GM18858 (cell line): ENCODE measurements at regions not wholly inside any gene's neighbourhood (a gene's known extent, or its start where the extent isn't known, plus 50 kb on each side); places are given as distances from the start of the nearest gene placed in this dataset.

Experiments
- ATAC-seq: cut with Tn5 transposase; IDR thresholded peaks from one replicate; pipeline ENCODE4 v1.9.1; 2021; ENCODE audit not compliant: unreplicated experiment

GRCh38 chr3:194738254-194739093 lies 52.8 kb downstream of the FAM43A start:
- no peak for ATAC-seq

- ATAC-seq: no peak
Measured at GRCh38 chr3:194739498-194740284, 54.0 kb downstream of the FAM43A start.

GRCh38 chr3:194740859-194741491 lies 55.3 kb downstream of the FAM43A start:
- ATAC-seq: no peak

GRCh38 chr3:194741916-194742315 lies 56.2 kb downstream of the FAM43A start:
- ATAC-seq: no peak

- ATAC-seq: no peak
Measured at GRCh38 chr3:194744826-194745225, 59.1 kb downstream of the FAM43A start.

- no peak for ATAC-seq
Measured at GRCh38 chr3:194745422-194746184, 59.9 kb downstream of the FAM43A start.

- ATAC-seq: no peak
Measured at GRCh38 chr3:194748225-194748624, 62.5 kb downstream of the FAM43A start.

GRCh38 chr3:194749631-194750490 lies 64.2 kb downstream of the FAM43A start:
- no peak for ATAC-seq

GRCh38 chr3:194750491-194750828 lies 64.8 kb downstream of the FAM43A start:
- ATAC-seq: no peak

GRCh38 chr3:194755671-194756459 lies 70.2 kb downstream of the FAM43A start:
- no peak for ATAC-seq

GRCh38 chr3:194756460-194756779 lies 70.7 kb downstream of the FAM43A start:
- no peak for ATAC-seq

- ATAC-seq: no peak
Measured at GRCh38 chr3:194756791-194757325, 71.2 kb downstream of the FAM43A start.

GRCh38 chr3:194757647-194758061 lies 72.0 kb downstream of the FAM43A start:
- ATAC-seq: no peak

GRCh38 chr3:194758716-194759115 lies 73.0 kb downstream of the FAM43A start:
- no peak for ATAC-seq

- ATAC-seq: no peak
Measured at GRCh38 chr3:194760494-194761137, 74.9 kb downstream of the FAM43A start.

- ATAC-seq: no peak
Measured at GRCh38 chr3:194761384-194761783, 75.7 kb downstream of the FAM43A start.

- no peak for ATAC-seq
Measured at GRCh38 chr3:194766845-194767244, 81.2 kb downstream of the FAM43A start.

GRCh38 chr3:194767446-194768207 lies 81.9 kb downstream of the FAM43A start:
- no peak for ATAC-seq
